ENCODE measurements at regions not wholly inside any gene's neighbourhood (a gene's known extent, or its start where the extent isn't known, plus 50 kb on each side); places are given as distances from the start of the nearest gene placed in this dataset.

DNA sequence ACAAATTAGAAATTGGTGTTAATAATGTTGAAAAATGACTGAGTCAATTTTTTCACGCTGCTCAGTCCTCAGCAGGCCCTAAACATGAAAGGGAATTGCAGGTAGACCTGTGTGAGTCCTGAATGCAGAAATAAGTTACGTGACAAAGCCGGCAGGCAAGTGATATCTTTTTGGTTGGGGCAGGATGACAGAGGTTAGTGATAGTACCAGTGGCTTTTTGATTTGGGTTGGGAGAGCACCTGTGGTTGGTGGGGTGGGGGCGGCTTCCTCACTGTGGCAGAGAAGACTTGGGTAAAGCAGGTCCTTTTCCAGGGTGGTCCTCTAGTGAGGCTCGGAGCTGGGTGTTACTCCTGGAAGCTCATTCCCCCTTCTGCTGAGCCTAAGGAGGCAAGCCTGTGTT is 164.7 kb downstream of the TMEM167A start:
- Histone ChIP-seq H3K9me3 (ENCODE audit: control insufficient read depth in 4 of 4, low read length in 3 of 4) (peaks cover 0 to 13% (median 2%) of the 10 kb centered on the region in 4 donors), H3K27me3 (ENCODE audit: control insufficient read depth in 4 of 4, insufficient read depth in 4 of 4, low read length in 3 of 4) (peaks cover 0 to 4% (median 0%) of the 10 kb centered on the region in 4 donors), H3K36me3 (ENCODE audit: control insufficient read depth in 4 of 4, insufficient read depth in 3 of 4, low read depth in 1 of 4, low read length in 3 of 4) (no peaks in the 10 kb centered on the region), H3K4me3 (ENCODE audit: low read depth in 1 of 3, low read length in 3 of 3) (no peak overlapping the region), H3K4me1 (ENCODE audit: control insufficient read depth in 4 of 4, insufficient read depth in 4 of 4, low read length in 3 of 4) (no peaks in the 10 kb centered on the region), H3K27ac (ENCODE audit: low read depth in 1 of 2, low read length in 2 of 2) (no peak overlapping the region), H3K9ac (ENCODE audit: low read depth in 1 of 2, low read length in 2 of 2) (no peak overlapping the region)
- 75% methylated on average over 5 of the region's 5 CpGs for WGBS
- TF ChIP-seq, protein P1, sequence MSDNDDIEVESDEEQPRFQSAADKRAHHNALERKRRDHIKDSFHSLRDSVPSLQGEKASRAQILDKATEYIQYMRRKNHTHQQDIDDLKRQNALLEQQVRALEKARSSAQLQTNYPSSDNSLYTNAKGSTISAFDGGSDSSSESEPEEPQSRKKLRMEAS (IDR thresholded peaks at IDR 0.05): no peak
- no peak for DNase-seq (ENCODE audit: low spot score)

DNA sequence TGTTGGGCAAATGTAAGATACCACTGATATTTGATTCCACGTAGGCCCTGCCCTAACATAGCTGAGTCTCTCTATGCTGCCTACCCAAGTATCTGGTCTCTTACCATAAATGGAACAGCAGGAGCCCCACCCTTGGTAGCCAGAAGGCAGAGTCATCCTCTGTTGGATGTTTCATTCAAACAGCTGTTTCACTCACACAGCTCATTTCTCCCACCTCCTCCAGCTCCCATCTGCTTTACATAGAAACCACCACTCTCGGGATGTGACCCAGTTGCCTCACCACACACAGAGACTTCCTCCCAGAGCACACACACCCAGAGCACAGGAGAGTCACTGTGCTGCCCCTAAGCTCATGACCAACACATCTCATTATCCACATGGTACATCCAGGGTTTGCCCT is 165.3 kb downstream of the TMEM167A start:
- WGBS: 86% methylated on average over 2 of the region's 2 CpGs
- peaks cover 0 to 12% (median 2%) of the 10 kb centered on the region in 4 donors for H3K9me3 ChIP-seq (ENCODE audit: control insufficient read depth in 4 of 4, low read length in 3 of 4)
- peaks cover 0 to 4% (median 0%) of the 10 kb centered on the region in 4 donors for H3K27me3 ChIP-seq (ENCODE audit: control insufficient read depth in 4 of 4, insufficient read depth in 4 of 4, low read length in 3 of 4)
- H3K4me1 ChIP-seq (ENCODE audit: control insufficient read depth in 4 of 4, insufficient read depth in 4 of 4, low read length in 3 of 4): no peaks in the 10 kb centered on the region
- H3K4me3 ChIP-seq (ENCODE audit: low read depth in 1 of 3, low read length in 3 of 3): no peak overlapping the region
- no peak for DNase-seq (ENCODE audit: low spot score)
- H3K9ac ChIP-seq (ENCODE audit: low read depth in 1 of 2, low read length in 2 of 2): no peak overlapping the region
- TF ChIP-seq RXRA (IDR thresholded peaks at IDR 0.05) (no peak), GABPA (IDR thresholded peaks at IDR 0.05 in 1 of 2, conservative IDR thresholded peaks at IDR 0.05 in 1 of 2) (no peak), NR2F2 (IDR thresholded peaks at IDR 0.05) (no peak), HNF4A (conservative IDR thresholded peaks at IDR 0.05) (no peak), YY1 (IDR thresholded peaks at IDR 0.05) (no peak), SP1 (IDR thresholded peaks at IDR 0.05) (no peak), JUND (IDR thresholded peaks at IDR 0.05) (no peak), EGR1 (IDR thresholded peaks at IDR 0.05; ENCODE audit: low read depth in 2 of 2) (no peak), FOXA2 (IDR thresholded peaks at IDR 0.05) (no peak), RAD21 (IDR thresholded peaks at IDR 0.05) (no peak), FOXA1 (IDR thresholded peaks at IDR 0.05) (no peak), HNF4G (IDR thresholded peaks at IDR 0.05) (no peak), TAF1 (conservative IDR thresholded peaks at IDR 0.05) (no peak)
- TF ChIP-seq, protein P2, sequence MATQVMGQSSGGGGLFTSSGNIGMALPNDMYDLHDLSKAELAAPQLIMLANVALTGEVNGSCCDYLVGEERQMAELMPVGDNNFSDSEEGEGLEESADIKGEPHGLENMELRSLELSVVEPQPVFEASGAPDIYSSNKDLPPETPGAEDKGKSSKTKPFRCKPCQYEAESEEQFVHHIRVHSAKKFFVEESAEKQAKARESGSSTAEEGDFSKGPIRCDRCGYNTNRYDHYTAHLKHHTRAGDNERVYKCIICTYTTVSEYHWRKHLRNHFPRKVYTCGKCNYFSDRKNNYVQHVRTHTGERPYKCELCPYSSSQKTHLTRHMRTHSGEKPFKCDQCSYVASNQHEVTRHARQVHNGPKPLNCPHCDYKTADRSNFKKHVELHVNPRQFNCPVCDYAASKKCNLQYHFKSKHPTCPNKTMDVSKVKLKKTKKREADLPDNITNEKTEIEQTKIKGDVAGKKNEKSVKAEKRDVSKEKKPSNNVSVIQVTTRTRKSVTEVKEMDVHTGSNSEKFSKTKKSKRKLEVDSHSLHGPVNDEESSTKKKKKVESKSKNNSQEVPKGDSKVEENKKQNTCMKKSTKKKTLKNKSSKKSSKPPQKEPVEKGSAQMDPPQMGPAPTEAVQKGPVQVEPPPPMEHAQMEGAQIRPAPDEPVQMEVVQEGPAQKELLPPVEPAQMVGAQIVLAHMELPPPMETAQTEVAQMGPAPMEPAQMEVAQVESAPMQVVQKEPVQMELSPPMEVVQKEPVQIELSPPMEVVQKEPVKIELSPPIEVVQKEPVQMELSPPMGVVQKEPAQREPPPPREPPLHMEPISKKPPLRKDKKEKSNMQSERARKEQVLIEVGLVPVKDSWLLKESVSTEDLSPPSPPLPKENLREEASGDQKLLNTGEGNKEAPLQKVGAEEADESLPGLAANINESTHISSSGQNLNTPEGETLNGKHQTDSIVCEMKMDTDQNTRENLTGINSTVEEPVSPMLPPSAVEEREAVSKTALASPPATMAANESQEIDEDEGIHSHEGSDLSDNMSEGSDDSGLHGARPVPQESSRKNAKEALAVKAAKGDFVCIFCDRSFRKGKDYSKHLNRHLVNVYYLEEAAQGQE (IDR thresholded peaks at IDR 0.05): no peak
- TF ChIP-seq, protein P3, sequence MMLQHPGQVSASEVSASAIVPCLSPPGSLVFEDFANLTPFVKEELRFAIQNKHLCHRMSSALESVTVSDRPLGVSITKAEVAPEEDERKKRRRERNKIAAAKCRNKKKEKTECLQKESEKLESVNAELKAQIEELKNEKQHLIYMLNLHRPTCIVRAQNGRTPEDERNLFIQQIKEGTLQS (IDR thresholded peaks at IDR 0.05): no peak
- TF ChIP-seq, protein P1 (IDR thresholded peaks at IDR 0.05): no peak
- TF ChIP-seq, protein P4, sequence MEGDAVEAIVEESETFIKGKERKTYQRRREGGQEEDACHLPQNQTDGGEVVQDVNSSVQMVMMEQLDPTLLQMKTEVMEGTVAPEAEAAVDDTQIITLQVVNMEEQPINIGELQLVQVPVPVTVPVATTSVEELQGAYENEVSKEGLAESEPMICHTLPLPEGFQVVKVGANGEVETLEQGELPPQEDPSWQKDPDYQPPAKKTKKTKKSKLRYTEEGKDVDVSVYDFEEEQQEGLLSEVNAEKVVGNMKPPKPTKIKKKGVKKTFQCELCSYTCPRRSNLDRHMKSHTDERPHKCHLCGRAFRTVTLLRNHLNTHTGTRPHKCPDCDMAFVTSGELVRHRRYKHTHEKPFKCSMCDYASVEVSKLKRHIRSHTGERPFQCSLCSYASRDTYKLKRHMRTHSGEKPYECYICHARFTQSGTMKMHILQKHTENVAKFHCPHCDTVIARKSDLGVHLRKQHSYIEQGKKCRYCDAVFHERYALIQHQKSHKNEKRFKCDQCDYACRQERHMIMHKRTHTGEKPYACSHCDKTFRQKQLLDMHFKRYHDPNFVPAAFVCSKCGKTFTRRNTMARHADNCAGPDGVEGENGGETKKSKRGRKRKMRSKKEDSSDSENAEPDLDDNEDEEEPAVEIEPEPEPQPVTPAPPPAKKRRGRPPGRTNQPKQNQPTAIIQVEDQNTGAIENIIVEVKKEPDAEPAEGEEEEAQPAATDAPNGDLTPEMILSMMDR (IDR thresholded peaks at IDR 0.05; ENCODE audit: low read depth, low read length, missing input control): no peak
- TF ChIP-seq, protein P5, sequence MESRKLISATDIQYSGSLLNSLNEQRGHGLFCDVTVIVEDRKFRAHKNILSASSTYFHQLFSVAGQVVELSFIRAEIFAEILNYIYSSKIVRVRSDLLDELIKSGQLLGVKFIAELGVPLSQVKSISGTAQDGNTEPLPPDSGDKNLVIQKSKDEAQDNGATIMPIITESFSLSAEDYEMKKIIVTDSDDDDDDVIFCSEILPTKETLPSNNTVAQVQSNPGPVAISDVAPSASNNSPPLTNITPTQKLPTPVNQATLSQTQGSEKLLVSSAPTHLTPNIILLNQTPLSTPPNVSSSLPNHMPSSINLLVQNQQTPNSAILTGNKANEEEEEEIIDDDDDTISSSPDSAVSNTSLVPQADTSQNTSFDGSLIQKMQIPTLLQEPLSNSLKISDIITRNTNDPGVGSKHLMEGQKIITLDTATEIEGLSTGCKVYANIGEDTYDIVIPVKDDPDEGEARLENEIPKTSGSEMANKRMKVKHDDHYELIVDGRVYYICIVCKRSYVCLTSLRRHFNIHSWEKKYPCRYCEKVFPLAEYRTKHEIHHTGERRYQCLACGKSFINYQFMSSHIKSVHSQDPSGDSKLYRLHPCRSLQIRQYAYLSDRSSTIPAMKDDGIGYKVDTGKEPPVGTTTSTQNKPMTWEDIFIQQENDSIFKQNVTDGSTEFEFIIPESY (IDR thresholded peaks at IDR 0.05): no peak
- H3K27ac ChIP-seq (ENCODE audit: low read depth in 1 of 2, low read length in 2 of 2): no peak overlapping the region
- H3K36me3 ChIP-seq (ENCODE audit: control insufficient read depth in 4 of 4, insufficient read depth in 3 of 4, low read depth in 1 of 4, low read length in 3 of 4): no peaks in the 10 kb centered on the region
